HCT116 (cell line): ENCODE measurements at regions not wholly inside any gene's neighbourhood (a gene's known extent, or its start where the extent isn't known, plus 50 kb on each side); places are given as distances from the start of the nearest gene placed in this dataset.

Source experiments
- ATAC-seq: fragments of 200-7000 bp; cut with Tn5 transposase; 2 replicates; pipeline ENCODE4 v1.9.1; 2020; ENCODE audit warnings: mild to moderate bottlenecking, moderate library complexity
- BruUV-seq: library from RNA; stranded (reverse); fragments of 400-500 nt; replicated peaks from 2 replicates; lab custom pipeline; 2021; lab: Mats Ljungman, UMichigan
- CTCF ChIA-PET: fragments of 300-600 bp; sonication (Branson Sonifier 250); formaldehyde crosslinking; loops from one replicate; lab custom pipeline; 2021; ENCODE audit warnings: antibody characterized with exemption; lab: Charles Lee
- POLR2A ChIA-PET: fragments of 300-600, 350-600 bp; sonication (Branson Sonifier 250); formaldehyde crosslinking; loops from one replicate; lab custom pipeline; 2021; ENCODE audit warnings: antibody characterized with exemption; lab: Charles Lee
- RAD21 ChIA-PET, 2 experiments: fragments of 300-600 bp; sonication (Branson Sonifier 250); formaldehyde crosslinking; loops; one replicate each; lab custom pipeline; 2023; ENCODE audit warnings: low total read pairs in 2 of 2; ENCODE audit not compliant: uncharacterized antibody in 2 of 2, unreplicated experiment in 2 of 2, low non-redundant PET in 1 of 2; lab: Charles Lee
- DNase-seq: peaks from one replicate; pipeline ENCODE4 v3.0.0-alpha.2; 2010; ENCODE audit warnings: low read depth, low spot score
- H2AFZ ChIP-seq: fragments of 200-600 bp; shearing (Covaris generic), sonication (generic); 2 replicates; pipeline ENCODE4 v1.6.1; 2017; ENCODE audit warnings: low read depth, mixed run types, mixed read lengths, antibody characterized with exemption, low read length; ENCODE audit not compliant: poor library complexity, severe bottlenecking
- H3K27ac ChIP-seq: 2 replicates; pipeline ENCODE4 v1.5.1; 2012; ENCODE audit warnings: low read depth, low read length
- H3K27me3 ChIP-seq: fragments of 200-600 bp; sonication (generic); 2 replicates; pipeline ENCODE4 v1.6.1; 2016; ENCODE audit warnings: mixed run types, low read length, mixed read lengths; ENCODE audit not compliant: insufficient read depth
- H3K36me3 ChIP-seq, 2 experiments: fragments of 200-500 bp in 1 of 2; fragments of 200-600 bp in 1 of 2; sonication (Bioruptor generic) in 1 of 2; sonication (generic) in 1 of 2; 2 replicates each; pipeline versions ENCODE4 v1.5.1 to v1.6.1; 2014 to 2016; ENCODE audit warnings: low read length in 2 of 2, inconsistent platforms in 1 of 2, mixed read lengths in 1 of 2, mixed run types in 1 of 2; ENCODE audit not compliant: insufficient read depth in 2 of 2, control insufficient read depth in 1 of 2
- H3K4me1 ChIP-seq, 2 experiments: fragments of 200-600 bp in 1 of 2; sonication (generic) in 1 of 2; 2 replicates each; pipeline versions ENCODE4 v1.5.1 to v1.6.1; 2012 to 2017; ENCODE audit warnings: low read length in 2 of 2, inconsistent platforms in 1 of 2, mild to moderate bottlenecking in 1 of 2, mixed read lengths in 1 of 2, mixed run types in 1 of 2, moderate library complexity in 1 of 2; ENCODE audit not compliant: insufficient read depth in 2 of 2, control insufficient read depth in 1 of 2
- H3K4me2 ChIP-seq: fragments of 200-600 bp; sonication (generic); 2 replicates; pipeline ENCODE4 v1.6.1; 2017; ENCODE audit warnings: mixed run types, low read length, mixed read lengths
- H3K4me3 ChIP-seq, 2 experiments: fragments of 200-600 bp in 1 of 2; sonication (generic) in 1 of 2; replicated peaks in 1 of 2; 2 replicates each; pipeline ENCODE4 v1.5.1; 2011 to 2016; ENCODE audit warnings: low read length in 2 of 2, control low read depth in 1 of 2, low read depth in 1 of 2, mild to moderate bottlenecking in 1 of 2, mixed read lengths in 1 of 2, mixed run types in 1 of 2
- H3K79me2 ChIP-seq: fragments of 200-600 bp; sonication (generic); 2 replicates; pipeline ENCODE4 v1.6.1; 2017; ENCODE audit warnings: mild to moderate bottlenecking, mixed run types, low read length, moderate library complexity, mixed read lengths; ENCODE audit not compliant: insufficient read depth
- H3K9ac ChIP-seq: fragments of 200-600 bp; sonication (generic); 2 replicates; pipeline ENCODE4 v1.6.1; 2016; ENCODE audit warnings: low read length, mixed read lengths
- H3K9me2 ChIP-seq: fragments of 200-600 bp; sonication (generic), shearing (Covaris generic); 2 replicates; pipeline ENCODE4 v1.6.1; 2017; ENCODE audit warnings: mixed run types, mild to moderate bottlenecking, moderate library complexity; ENCODE audit not compliant: insufficient read depth
- H3K9me3 ChIP-seq, 2 experiments: fragments of 200-500 bp in 1 of 2; fragments of 200-600 bp in 1 of 2; sonication (Bioruptor generic) in 1 of 2; sonication (generic) in 1 of 2; 2 replicates each; pipeline ENCODE4 v1.6.1; 2014 to 2017; ENCODE audit warnings: low read length in 2 of 2, mixed read lengths in 2 of 2, inconsistent platforms in 1 of 2, low read depth in 1 of 2, mild to moderate bottlenecking in 1 of 2, mixed run types in 1 of 2, moderate library complexity in 1 of 2; ENCODE audit not compliant: control insufficient read depth in 1 of 2, insufficient read depth in 1 of 2
- H4K20me1 ChIP-seq: fragments of 200-600 bp; sonication (generic), shearing (Covaris generic); 2 replicates; pipeline ENCODE4 v1.6.1; 2017; ENCODE audit warnings: mixed run types, mild to moderate bottlenecking, moderate library complexity; ENCODE audit not compliant: insufficient read depth
- EGR1 ChIP-seq: IDR thresholded peaks from 2 replicates; pipeline ENCODE4 v1.6.1; 2012; ENCODE audit warnings: low read depth
- EZH2 ChIP-seq: fragments of 200-600 bp; sonication (generic); IDR thresholded peaks from 2 replicates; pipeline ENCODE4 v1.6.1; 2017; ENCODE audit warnings: antibody characterized with exemption, mixed run types
- EZH2phosphoT487 ChIP-seq: fragments of 200-600 bp; IDR thresholded peaks from 2 replicates; pipeline ENCODE4 v1.6.1; 2018; ENCODE audit warnings: antibody characterized with exemption, borderline replicate concordance
- FOSL1 ChIP-seq: IDR thresholded peaks from 2 replicates; pipeline ENCODE4 v1.6.1; 2012; ENCODE audit warnings: low read depth
- JUND ChIP-seq: IDR thresholded peaks from 2 replicates; pipeline ENCODE4 v1.6.1; 2012
- SIN3A ChIP-seq: IDR thresholded peaks from 2 replicates; pipeline ENCODE4 v1.6.1; 2012; ENCODE audit warnings: low read depth
- SP1 ChIP-seq: IDR thresholded peaks from 2 replicates; pipeline ENCODE4 v1.6.1; 2012; ENCODE audit warnings: low read depth
- SRF ChIP-seq: IDR thresholded peaks from 2 replicates; pipeline ENCODE4 v1.6.1; 2012; ENCODE audit warnings: low read depth
- TCF7L2 ChIP-seq: IDR thresholded peaks from 2 replicates; pipeline ENCODE4 v1.7.0; 2011; ENCODE audit warnings: borderline replicate concordance, inconsistent platforms; ENCODE audit not compliant: insufficient read depth, insufficient read length; ENCODE audit errors: extremely low read depth
- YY1 ChIP-seq: IDR thresholded peaks from 2 replicates; pipeline ENCODE4 v1.6.1; 2011; ENCODE audit warnings: low read length, low read depth, moderate library complexity, mild to moderate bottlenecking; ENCODE audit not compliant: insufficient replicate concordance; ENCODE audit errors: extremely low read depth
- ZFX ChIP-seq: fragments of 450-650 bp; IDR thresholded peaks from 2 replicates; pipeline ENCODE4 v1.6.1; 2017
- intact Hi-C: fragments of 100-400 bp; cut with micrococcal nuclease; formaldehyde crosslinking; loops from 2 replicates; pipeline ENCODE4 v1.10.0; 2022
- TF ChIP-seq, protein P1 (sequence below): IDR thresholded peaks from 2 replicates; pipeline ENCODE4 v1.6.1; 2012; ENCODE audit warnings: low read depth
- TF ChIP-seq, protein P2 (sequence below): IDR thresholded peaks from 2 replicates; pipeline ENCODE4 v1.6.1; 2012

DNA sequence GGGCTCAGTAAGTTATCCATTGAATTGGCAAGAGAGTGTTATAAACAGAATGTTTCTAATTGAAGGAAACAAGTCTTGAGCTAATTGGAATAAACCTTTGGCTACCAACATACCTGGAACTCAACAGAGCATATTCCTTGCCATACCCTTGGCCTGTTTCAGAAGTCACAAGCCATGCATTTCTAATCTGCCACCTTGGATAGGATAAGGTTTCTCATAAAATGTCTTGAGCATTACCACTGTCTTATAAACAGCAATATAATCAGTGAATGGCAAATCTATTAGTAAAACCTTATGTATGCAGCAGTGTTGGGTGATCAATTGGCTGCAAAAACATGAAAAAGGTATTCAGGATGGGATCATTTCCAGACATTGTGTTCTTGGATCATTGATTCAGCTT is 765.2 kb upstream of the SEL1L start:
- RAD21 ChIA-PET: no interaction called here
- no peak for ATAC-seq
- intact Hi-C loops: no loop called here
- Histone ChIP-seq H3K4me2 (no peak overlapping the region), H2AFZ (no peak overlapping the region), H3K9ac (no peak overlapping the region), H3K27ac (no peak overlapping the region), H3K9me3 (peaks cover 9 to 12% of the 10 kb centered on the region in 2 experiments; a peak in 2 of 4 replicates), H3K4me3 (no peak overlapping the region), H3K4me1 (no peaks in the 10 kb centered on the region), H3K9me2 (no peaks in the 10 kb centered on the region)
- POLR2A ChIA-PET: no interaction called here
- CTCF ChIA-PET: no interaction called here
- no peak for TF ChIP-seq EGR1
- no peak for TF ChIP-seq SRF
- TF ChIP-seq TCF7L2: no peak
- no peak for TF ChIP-seq YY1
- TF ChIP-seq, protein P1, sequence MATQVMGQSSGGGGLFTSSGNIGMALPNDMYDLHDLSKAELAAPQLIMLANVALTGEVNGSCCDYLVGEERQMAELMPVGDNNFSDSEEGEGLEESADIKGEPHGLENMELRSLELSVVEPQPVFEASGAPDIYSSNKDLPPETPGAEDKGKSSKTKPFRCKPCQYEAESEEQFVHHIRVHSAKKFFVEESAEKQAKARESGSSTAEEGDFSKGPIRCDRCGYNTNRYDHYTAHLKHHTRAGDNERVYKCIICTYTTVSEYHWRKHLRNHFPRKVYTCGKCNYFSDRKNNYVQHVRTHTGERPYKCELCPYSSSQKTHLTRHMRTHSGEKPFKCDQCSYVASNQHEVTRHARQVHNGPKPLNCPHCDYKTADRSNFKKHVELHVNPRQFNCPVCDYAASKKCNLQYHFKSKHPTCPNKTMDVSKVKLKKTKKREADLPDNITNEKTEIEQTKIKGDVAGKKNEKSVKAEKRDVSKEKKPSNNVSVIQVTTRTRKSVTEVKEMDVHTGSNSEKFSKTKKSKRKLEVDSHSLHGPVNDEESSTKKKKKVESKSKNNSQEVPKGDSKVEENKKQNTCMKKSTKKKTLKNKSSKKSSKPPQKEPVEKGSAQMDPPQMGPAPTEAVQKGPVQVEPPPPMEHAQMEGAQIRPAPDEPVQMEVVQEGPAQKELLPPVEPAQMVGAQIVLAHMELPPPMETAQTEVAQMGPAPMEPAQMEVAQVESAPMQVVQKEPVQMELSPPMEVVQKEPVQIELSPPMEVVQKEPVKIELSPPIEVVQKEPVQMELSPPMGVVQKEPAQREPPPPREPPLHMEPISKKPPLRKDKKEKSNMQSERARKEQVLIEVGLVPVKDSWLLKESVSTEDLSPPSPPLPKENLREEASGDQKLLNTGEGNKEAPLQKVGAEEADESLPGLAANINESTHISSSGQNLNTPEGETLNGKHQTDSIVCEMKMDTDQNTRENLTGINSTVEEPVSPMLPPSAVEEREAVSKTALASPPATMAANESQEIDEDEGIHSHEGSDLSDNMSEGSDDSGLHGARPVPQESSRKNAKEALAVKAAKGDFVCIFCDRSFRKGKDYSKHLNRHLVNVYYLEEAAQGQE: no peak
- no peak for TF ChIP-seq FOSL1
- no peak for TF ChIP-seq ZFX
- TF ChIP-seq JUND: no peak
- no peak for TF ChIP-seq SP1
- no peak for TF ChIP-seq EZH2
- no peak for TF ChIP-seq SIN3A
- no peak for TF ChIP-seq EZH2phosphoT487
- TF ChIP-seq, protein P2, sequence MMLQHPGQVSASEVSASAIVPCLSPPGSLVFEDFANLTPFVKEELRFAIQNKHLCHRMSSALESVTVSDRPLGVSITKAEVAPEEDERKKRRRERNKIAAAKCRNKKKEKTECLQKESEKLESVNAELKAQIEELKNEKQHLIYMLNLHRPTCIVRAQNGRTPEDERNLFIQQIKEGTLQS: no peak
- TF ChIP-seq, all 23 proteins: peak for 0
- Histone ChIP-seq H3K27me3 (no peaks in the 10 kb centered on the region), H4K20me1 (no peaks in the 10 kb centered on the region), H3K36me3 (no peaks in the 10 kb centered on the region), H3K79me2 (no peaks in the 10 kb centered on the region)
- BruUV-seq: no TSS peak
- DNase-seq: no peak
